Skin of body (tissue), 1 donor: ENCODE measurements at regions not wholly inside any gene's neighbourhood (a gene's known extent, or its start where the extent isn't known, plus 50 kb on each side); places are given as distances from the start of the nearest gene placed in this dataset.
A peak's percentile ranks its signal among the peaks of the same experiment; 100 is the strongest.

ENCODE experiments used
- DNase-seq: peaks from one replicate; lab custom pipeline; 2025; lab: John Stamatoyannopoulos, UW

DNA sequence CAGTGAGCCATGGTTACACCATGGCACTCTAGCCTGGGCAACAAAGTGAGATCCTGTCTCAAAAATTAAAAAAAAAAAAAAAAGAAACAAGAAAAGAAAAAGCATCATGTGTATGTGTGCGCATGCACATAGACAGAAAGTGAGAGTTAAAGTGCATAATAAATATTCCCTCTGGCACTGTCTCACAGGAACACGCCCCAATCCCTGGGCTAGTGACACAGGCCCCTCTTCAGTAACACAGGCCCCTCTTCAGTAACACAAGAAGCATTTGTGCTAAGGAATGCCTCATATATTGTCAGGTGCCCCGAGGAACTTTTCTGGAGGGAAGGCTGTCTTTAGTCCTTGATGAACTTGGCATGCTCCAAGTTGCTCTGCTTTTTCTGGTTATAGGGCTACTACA lies 57.5 kb downstream of the RPL27A start:
- DNase-seq: no peak

DNA sequence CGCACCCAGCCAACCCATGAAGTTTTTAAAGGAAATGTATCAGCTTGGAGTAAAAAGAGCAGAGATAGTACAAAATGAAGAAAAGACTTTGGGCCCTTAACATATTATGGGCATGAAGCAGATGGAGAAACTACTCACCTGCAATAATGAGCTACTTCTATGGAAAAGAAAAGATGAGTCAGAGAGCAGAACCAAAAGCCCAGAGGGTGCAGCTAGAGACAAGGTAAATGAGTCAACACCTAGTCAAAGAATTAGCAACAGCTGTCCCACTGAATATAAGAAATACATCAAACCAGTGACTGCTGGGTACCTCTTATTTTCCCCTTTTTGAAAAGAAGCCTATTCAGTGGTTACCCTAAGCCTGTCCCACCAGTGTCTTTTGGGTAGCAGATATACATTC lies 61.8 kb downstream of the RPL27A start:
- DNase-seq: no peak

GRCh38 chr11:8745431-8746253 lies 63.0 kb downstream of the RPL27A start:
- DNase-seq: no peak

- no peak for DNase-seq
These were observed 63.9 kb downstream of the RPL27A start for GRCh38 chr11:8746331-8746974.

DNA sequence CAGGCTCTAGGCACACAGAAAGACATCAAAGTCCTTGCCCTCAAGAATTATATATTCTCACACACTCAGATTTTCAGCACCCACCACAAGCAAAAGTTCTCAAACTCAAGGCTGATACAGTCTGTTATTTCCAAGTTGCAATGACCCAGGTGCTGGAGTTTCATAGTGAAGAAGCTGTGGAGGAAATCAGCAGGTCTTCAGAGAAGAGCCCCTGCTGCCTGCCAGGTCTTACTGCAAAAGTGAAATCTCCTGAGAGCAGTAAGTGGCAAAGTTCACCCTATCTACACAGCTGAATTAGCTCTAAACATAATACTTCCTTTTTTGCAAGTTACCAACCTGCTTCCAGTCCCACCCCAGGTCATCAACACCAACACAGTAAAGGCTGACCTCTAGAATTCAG lies 64.6 kb downstream of the RPL27A start:
- DNase-seq: no peak

- DNase-seq: no peak
These were observed 65.7 kb downstream of the RPL27A start for GRCh38 chr11:8748317-8748716.

DNA sequence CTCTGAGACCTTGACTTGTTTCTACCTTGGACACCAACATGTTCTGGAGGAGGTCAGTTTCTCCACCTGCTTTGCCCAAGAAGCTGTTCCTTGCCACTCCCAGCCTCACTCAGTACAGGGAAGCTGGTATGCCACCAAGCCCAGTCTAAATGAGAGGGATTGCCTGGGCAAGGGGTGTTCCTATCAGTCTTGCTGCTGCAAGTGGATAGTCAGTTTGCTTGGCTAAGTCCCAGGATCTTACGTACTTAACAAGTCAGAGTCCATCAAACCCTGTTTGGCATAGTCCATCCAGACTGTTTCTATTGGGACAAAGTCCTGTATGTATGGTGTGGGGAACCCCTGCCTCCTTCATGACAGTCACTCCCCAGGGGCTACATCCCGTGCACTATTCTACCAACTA lies 66.6 kb downstream of the RPL27A start:
- no peak for DNase-seq

GRCh38 chr11:8754241-8754640 lies 71.6 kb downstream of the RPL27A start:
- DNase-seq: no peak

DNA sequence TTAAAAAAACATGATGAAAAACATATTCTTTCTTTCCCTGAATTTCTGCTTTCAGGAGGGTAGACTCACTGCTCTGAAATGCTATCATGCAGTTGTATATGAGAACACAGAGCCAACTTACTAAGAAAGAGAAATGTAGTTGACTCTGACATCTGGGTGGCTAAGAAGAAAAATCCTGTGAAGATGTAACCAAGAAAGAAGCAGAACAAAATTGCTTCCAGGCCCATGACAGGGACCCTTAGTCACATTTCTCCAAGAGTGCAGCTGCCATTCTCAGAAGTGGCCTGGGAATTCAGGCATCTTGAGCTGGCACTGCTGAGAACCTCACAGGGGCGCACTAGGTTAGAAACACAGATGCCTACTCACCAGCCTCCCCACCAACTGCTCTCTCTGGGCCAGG lies 73.6 kb downstream of the RPL27A start:
- peak; percentile 80 for DNase-seq

DNA sequence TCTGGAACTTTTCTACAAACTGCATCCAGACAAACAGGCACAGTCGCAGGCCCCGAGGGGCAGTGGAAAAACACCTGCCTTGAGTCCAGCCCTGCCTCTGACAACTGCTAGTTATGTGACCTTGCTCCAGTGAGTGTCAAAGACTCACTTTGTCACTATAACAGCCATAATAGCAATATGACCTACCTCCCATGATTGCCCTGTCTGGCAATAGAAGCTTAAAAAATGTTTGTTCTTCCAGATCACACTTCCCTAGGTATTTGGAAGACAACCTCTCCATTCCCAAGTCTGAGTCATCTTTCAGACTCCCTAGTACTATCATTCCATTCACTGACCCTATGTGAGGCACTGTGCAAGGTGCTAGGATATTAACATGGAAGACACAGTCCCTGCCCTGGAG lies 74.5 kb downstream of the RPL27A start:
- DNase-seq: no peak

DNA sequence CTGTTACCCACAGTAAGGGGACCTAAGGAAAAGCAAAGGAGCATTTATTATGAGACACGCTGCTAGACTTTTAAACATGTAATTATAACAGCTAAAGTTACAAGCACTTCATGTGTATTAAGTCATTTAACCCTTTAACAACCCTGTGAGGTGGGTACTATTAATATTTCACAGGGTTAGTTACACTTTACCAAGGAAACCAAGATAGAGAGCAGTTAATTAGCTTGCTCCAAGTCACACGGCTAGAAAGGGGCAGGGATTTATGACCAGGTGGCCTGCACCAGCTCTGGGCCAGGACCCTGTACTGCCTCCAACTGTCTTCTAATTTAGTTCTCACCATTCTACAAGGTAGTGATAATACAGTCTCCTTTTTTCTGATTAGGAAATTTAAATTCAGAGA lies 74.9 kb downstream of the RPL27A start:
- DNase-seq: no peak

DNA sequence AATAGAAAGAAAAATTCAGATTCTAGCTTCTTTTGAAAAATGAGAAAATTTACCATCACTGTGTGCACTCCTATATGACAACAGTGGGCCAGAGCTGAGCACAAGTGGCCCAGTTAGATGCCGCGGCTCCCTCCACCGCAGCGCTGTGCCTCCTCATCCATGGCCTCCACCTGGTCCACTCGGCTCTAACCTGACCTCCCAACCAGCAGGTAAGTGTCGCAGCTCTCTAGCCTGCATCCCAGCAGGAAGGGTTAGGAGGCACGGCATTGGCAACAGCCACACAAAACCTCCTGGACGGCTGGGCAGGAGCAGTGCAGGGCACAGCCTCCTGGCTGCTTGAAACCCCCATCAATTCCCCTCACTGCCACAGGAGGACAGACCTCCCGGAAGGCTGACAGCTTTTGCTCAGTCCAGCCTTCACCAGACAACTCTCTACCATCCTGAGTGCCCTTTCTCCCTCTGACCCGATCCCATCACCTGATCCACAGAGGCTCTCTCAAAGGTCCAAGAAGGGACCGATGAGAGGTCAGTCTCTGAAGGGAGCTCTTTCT lies 76.1 kb downstream of the RPL27A start:
- DNase-seq: no peak

DNA sequence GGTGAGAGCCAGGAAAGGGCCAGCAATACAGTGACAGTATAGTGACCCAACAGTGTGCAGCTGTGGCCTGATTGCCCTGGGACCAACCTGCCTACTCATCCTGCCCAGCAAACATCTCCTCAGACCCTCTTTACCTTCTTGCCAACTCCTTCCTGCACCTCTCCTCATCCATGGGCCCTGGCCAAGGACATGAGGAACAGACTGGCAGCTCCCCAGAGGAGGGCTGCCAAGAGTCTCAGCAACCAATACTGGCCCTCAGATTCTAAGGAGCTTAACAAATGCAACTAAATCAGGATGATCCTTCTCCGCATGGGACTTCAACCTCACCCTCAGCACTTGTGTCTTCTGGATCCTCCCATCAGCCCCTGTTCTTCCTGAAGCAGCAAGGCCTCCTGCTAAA lies 77.0 kb downstream of the RPL27A start:
- no peak for DNase-seq

- DNase-seq: no peak
These were observed 78.3 kb downstream of the RPL27A start for GRCh38 chr11:8760896-8761295.

DNA sequence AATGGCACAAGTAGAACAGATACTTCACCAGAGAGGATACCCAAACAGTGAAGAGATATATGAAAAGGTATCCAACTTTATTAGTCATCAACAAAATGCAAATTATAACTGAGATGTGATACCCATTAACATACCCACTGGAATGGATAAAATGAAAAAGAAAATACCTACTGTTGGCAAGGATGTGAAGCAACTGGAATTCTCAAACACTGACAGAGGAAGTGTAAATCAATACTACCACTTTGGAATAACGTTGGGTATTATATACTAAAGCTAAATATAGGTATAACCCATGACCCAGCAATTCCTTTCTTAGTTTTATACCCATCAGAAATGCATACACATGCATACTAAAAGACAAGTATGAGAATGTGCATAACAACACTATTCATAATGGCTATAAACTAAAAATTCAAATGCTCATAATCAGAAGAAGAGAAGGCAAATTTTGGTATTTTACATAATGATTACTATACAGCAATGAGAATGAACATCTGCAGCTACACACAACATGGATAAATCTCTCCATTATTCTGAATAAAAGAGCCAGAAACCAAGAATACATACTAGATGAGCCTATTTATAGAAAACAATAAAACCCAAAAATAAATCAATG lies 80.6 kb downstream of the RPL27A start:
- no peak for DNase-seq

DNA sequence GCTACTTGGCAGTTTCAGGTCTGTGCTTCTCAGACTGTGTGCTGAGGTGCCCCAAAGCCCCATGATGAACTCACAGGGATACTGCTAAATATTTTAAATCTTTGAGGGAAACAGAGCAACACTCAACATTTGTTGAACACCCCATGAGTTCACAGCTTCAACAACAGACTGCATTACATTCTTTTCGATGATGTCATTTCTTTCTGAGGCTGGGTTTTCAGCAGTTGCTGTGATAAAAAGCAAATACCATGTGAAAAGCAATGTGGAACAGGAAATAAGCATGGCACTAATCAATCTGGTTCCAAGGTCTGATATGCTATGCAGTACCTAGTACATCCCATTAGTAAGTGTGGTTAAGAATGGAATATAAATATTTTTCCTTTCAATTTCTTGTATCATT lies 82.7 kb downstream of the RPL27A start:
- peak; percentile 80 for DNase-seq

DNA sequence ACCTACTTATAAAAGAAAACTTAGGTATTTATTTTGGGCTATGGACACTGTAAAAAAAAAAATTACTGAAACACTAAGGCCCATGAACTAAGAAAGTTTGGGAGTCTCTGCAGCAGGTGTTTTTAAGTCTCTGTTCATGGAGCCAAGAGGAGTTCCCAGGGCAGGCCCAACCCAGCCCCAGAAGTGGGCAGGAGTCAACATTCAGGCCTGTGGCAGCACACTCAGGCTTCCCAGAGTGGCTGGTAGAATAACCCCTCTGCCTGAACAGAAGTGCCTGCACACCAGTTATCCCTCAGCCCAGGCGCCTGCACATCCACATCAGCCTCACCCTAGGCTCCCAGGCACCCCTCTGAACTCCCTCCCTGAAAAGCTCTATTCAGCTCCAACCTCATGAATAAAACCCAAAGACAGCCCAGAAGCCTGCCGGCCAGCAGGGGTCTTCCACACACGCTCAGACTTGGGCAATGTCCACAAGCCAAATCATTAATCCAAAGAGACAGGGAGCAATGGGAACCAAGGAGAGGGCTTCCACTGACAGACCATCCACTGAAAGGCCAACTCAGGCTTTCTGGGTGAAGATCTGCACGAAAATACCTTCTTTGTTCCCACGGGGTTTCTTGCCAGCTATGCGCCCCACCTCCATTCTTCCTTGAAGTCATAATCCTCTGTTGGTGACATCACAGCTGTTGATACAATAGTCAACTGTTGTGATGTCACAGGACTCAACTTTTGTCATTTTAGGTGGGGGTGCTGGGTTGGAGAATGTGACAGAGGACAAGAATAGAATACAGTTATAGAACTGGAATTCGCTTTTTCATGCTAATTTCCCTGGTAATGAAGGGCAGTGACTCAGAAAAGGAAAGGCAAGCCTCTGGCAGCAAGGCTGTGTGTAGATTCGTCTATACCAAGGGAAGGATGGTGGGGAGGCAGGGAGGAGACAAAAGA lies 83.7 kb downstream of the RPL27A start:
- DNase-seq: no peak

- no peak for DNase-seq
These were observed 84.4 kb downstream of the RPL27A start for GRCh38 chr11:8766988-8767374.

DNA sequence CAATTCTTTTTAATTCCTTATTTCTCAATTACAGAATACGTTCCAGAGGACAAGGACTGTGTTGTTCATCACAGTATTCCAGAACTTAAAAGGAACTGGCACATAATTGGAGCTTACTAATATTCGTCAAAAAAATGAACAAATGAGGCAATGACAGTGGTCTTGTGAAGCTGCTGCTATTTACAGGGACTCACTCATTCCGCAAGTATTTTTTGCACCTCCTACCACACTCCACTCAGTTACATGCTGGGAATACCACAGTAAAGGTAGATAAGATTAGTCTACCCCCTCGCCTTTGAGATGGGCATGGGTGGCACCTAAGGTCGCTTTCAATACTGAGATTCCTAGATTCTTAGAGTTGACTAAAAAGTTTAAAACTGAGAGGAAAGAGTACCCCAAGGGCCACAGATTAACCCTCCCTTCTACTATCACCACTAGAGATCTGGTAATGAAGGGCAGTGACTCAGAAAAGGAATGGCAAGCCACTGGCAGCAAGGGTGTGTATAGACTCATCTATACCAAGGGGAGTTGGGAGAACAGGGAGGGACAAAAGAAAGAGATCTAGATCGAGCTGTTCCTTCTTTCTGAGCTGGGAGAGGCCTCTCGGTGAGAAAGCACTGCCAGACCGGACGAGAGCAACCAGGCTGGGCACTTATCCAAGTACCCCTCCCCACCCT lies 85.0 kb downstream of the RPL27A start:
- no peak for DNase-seq

GRCh38 chr11:8768625-8769333 lies 86.2 kb downstream of the RPL27A start:
- no peak for DNase-seq
